ENCODE measurements at regions not wholly inside any gene's neighbourhood (a gene's known extent, or its start where the extent isn't known, plus 50 kb on each side); places are given as distances from the start of the nearest gene placed in this dataset.

DNA sequence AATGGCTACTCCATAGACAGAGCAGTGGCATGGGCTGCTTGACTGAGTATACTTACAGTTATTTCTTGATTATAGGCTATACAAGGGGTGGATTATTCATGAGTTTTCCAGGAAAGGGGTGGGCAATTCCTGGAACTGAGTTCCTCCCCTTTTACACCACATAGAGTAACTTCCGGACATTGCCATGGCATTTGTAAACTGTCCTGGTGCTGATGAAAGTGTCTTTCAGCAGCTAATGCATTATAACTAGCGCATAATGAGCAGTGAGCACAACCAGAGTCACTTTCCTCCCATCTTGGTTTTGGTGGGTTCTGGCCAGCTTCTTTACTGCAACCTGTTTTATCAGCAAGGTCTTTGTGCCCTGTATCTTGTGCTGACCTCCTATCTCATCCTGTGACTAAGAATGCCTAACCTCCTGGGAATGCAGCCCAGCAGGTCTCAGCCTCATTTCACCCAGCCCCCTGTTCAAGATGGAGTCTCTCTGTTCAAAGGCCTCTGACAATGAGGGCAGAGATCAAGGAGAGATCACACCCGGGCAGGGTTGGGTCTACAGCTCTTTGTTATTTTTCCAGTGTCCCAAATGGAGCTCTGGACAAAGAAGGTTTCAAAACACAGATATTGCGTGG lies 468.4 kb upstream of the PRKX start:
- Histone ChIP-seq H3K9me2 (ENCODE audit: insufficient read depth, low read length) (no peaks in the 10 kb centered on the region), H3K9ac (ENCODE audit: low read length) (no peak overlapping the region), H3K79me2 (replicated peaks; ENCODE audit: insufficient read depth, low read length) (no peaks in the 10 kb centered on the region), H3K27ac (ENCODE audit: low read length) (no peak overlapping the region), H3F3A (ENCODE audit: insufficient read depth, low read length, poor library complexity, severe bottlenecking) (no peaks in the 10 kb centered on the region), H3K9me3 (ENCODE audit: low read length) (no peaks in the 10 kb centered on the region), H3K36me3 (ENCODE audit: insufficient read depth, low read length) (no peaks in the 10 kb centered on the region), H3K27me3 (ENCODE audit: insufficient read depth, low read depth, low read length) (no peaks in the 10 kb centered on the region), H4K20me1 (ENCODE audit: insufficient read depth) (no peaks in the 10 kb centered on the region), H3K4me2 (ENCODE audit: low read length) (no peak overlapping the region), H3K4me3 (ENCODE audit: low read length) (no peak overlapping the region), H2AFZ (ENCODE audit: low read depth, low read length) (no peak overlapping the region)
- TF ChIP-seq POLR2AphosphoS5 (IDR thresholded peaks at IDR 0.05) (no peak), TAF1 (IDR thresholded peaks at IDR 0.05; ENCODE audit: low read depth) (no peak), SMC3 (conservative IDR thresholded peaks at IDR 0.05; ENCODE audit: poor library complexity) (no peak), MXI1 (conservative IDR thresholded peaks at IDR 0.05; ENCODE audit: poor library complexity, severe bottlenecking) (no peak), EP300 (conservative IDR thresholded peaks at IDR 0.05; ENCODE audit: poor library complexity, severe bottlenecking) (no peak), EZH2 (IDR thresholded peaks at IDR 0.05; ENCODE audit: borderline replicate concordance, insufficient read depth, low read length, poor library complexity, severe bottlenecking) (no peak), RAD21 (conservative IDR thresholded peaks at IDR 0.05) (no peak)
- TF ChIP-seq, protein P1, sequence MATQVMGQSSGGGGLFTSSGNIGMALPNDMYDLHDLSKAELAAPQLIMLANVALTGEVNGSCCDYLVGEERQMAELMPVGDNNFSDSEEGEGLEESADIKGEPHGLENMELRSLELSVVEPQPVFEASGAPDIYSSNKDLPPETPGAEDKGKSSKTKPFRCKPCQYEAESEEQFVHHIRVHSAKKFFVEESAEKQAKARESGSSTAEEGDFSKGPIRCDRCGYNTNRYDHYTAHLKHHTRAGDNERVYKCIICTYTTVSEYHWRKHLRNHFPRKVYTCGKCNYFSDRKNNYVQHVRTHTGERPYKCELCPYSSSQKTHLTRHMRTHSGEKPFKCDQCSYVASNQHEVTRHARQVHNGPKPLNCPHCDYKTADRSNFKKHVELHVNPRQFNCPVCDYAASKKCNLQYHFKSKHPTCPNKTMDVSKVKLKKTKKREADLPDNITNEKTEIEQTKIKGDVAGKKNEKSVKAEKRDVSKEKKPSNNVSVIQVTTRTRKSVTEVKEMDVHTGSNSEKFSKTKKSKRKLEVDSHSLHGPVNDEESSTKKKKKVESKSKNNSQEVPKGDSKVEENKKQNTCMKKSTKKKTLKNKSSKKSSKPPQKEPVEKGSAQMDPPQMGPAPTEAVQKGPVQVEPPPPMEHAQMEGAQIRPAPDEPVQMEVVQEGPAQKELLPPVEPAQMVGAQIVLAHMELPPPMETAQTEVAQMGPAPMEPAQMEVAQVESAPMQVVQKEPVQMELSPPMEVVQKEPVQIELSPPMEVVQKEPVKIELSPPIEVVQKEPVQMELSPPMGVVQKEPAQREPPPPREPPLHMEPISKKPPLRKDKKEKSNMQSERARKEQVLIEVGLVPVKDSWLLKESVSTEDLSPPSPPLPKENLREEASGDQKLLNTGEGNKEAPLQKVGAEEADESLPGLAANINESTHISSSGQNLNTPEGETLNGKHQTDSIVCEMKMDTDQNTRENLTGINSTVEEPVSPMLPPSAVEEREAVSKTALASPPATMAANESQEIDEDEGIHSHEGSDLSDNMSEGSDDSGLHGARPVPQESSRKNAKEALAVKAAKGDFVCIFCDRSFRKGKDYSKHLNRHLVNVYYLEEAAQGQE (IDR thresholded peaks at IDR 0.05; ENCODE audit: borderline replicate concordance), result no peak
- TF ChIP-seq, protein P2, sequence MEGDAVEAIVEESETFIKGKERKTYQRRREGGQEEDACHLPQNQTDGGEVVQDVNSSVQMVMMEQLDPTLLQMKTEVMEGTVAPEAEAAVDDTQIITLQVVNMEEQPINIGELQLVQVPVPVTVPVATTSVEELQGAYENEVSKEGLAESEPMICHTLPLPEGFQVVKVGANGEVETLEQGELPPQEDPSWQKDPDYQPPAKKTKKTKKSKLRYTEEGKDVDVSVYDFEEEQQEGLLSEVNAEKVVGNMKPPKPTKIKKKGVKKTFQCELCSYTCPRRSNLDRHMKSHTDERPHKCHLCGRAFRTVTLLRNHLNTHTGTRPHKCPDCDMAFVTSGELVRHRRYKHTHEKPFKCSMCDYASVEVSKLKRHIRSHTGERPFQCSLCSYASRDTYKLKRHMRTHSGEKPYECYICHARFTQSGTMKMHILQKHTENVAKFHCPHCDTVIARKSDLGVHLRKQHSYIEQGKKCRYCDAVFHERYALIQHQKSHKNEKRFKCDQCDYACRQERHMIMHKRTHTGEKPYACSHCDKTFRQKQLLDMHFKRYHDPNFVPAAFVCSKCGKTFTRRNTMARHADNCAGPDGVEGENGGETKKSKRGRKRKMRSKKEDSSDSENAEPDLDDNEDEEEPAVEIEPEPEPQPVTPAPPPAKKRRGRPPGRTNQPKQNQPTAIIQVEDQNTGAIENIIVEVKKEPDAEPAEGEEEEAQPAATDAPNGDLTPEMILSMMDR (IDR thresholded peaks at IDR 0.05; ENCODE audit: poor library complexity, severe bottlenecking), result no peak

DNA sequence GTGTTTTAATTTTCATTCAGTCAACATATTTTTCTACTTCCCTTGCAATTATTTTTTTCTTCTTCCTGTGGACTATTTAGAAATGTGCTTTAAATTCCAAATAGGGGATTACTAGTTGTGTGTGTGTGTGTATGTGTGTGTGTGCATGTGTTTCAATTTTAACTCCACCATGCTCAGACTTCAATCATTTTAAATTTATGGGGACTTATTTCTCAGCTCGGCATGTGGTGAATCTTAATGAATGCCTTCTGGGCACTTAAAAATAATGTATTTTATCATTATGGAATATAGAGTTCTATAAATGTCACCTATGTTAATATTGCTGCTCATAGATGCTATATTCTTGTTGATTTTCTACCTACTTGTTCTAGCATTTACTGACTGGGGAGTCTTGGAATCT lies 465.6 kb upstream of the PRKX start:
- Histone ChIP-seq H3K9ac (ENCODE audit: low read length) (no peak overlapping the region), H3K9me3 (ENCODE audit: low read length) (no peaks in the 10 kb centered on the region), H3K27me3 (ENCODE audit: insufficient read depth, low read depth, low read length) (no peaks in the 10 kb centered on the region), H3K79me2 (replicated peaks; ENCODE audit: insufficient read depth, low read length) (no peaks in the 10 kb centered on the region), H3K4me3 (ENCODE audit: low read length) (no peak overlapping the region), H3F3A (ENCODE audit: insufficient read depth, low read length, poor library complexity, severe bottlenecking) (no peaks in the 10 kb centered on the region), H3K4me2 (ENCODE audit: low read length) (no peak overlapping the region), H2AFZ (ENCODE audit: low read depth, low read length) (no peak overlapping the region), H3K27ac (ENCODE audit: low read length) (no peak overlapping the region), H4K20me1 (ENCODE audit: insufficient read depth) (no peaks in the 10 kb centered on the region), H3K36me3 (ENCODE audit: insufficient read depth, low read length) (no peaks in the 10 kb centered on the region), H3K9me2 (ENCODE audit: insufficient read depth, low read length) (no peaks in the 10 kb centered on the region)
- TF ChIP-seq, protein P1 (IDR thresholded peaks at IDR 0.05; ENCODE audit: borderline replicate concordance), result no peak
- TF ChIP-seq EZH2 (IDR thresholded peaks at IDR 0.05; ENCODE audit: borderline replicate concordance, insufficient read depth, low read length, poor library complexity, severe bottlenecking), result no peak
- TF ChIP-seq SMC3 (conservative IDR thresholded peaks at IDR 0.05; ENCODE audit: poor library complexity), result no peak
- TF ChIP-seq EP300 (conservative IDR thresholded peaks at IDR 0.05; ENCODE audit: poor library complexity, severe bottlenecking), result no peak
- TF ChIP-seq, protein P2 (IDR thresholded peaks at IDR 0.05; ENCODE audit: poor library complexity, severe bottlenecking), result no peak
- TF ChIP-seq POLR2AphosphoS5 (IDR thresholded peaks at IDR 0.05), result no peak
- TF ChIP-seq MXI1 (conservative IDR thresholded peaks at IDR 0.05; ENCODE audit: poor library complexity, severe bottlenecking), result no peak
- no peak for TF ChIP-seq TAF1 (IDR thresholded peaks at IDR 0.05; ENCODE audit: low read depth)
- TF ChIP-seq RAD21 (conservative IDR thresholded peaks at IDR 0.05), result no peak

Measured in neural cell (in vitro differentiated cells).